Aorta (tissue), 5 donors: ENCODE measurements at regions not wholly inside any gene's neighbourhood (a gene's known extent, or its start where the extent isn't known, plus 50 kb on each side); places are given as distances from the start of the nearest gene placed in this dataset.
A peak's percentile ranks its signal among the peaks of the same experiment; 100 is the strongest.

Source experiments
- ATAC-seq: fragments of 200-7000 bp; cut with Tn5 transposase; one replicate; pipeline ENCODE4 v1.9.1; 2022; ENCODE audit warnings: moderate library complexity; ENCODE audit not compliant: low FRiP score
- DNase-seq, 2 donors: peaks; one replicate each; pipeline ENCODE4 v3.0.0-alpha.2; 2020
- H3K27ac ChIP-seq, 2 donors: one replicate each; pipeline ENCODE4 v1.5.1; 2013; ENCODE audit warnings: low read length in 2 of 2, mild to moderate bottlenecking in 2 of 2, moderate library complexity in 2 of 2, control low read depth in 1 of 2, inconsistent platforms in 1 of 2, low read depth in 1 of 2
- H3K27me3 ChIP-seq, 2 donors: one replicate each; pipeline ENCODE4 v1.6.1; 2013; ENCODE audit warnings: control low read depth in 1 of 2, low read length in 1 of 2, mild to moderate bottlenecking in 1 of 2, moderate library complexity in 1 of 2; ENCODE audit not compliant: insufficient read depth in 2 of 2, control insufficient read depth in 1 of 2
- H3K36me3 ChIP-seq, 2 donors: one replicate each; pipeline ENCODE4 v1.6.1; 2013; ENCODE audit warnings: control low read depth in 1 of 2, low read length in 1 of 2, mild to moderate bottlenecking in 1 of 2; ENCODE audit not compliant: insufficient read depth in 2 of 2, control insufficient read depth in 1 of 2
- H3K4me1 ChIP-seq, 2 donors: one replicate each; pipeline ENCODE4 v1.6.1; 2013; ENCODE audit warnings: low read length in 2 of 2, control low read depth in 1 of 2, mild to moderate bottlenecking in 1 of 2, moderate library complexity in 1 of 2; ENCODE audit not compliant: insufficient read depth in 2 of 2, control insufficient read depth in 1 of 2
- H3K4me3 ChIP-seq, 2 donors: one replicate each; pipeline ENCODE4 v1.5.1; 2013; ENCODE audit warnings: low read length in 2 of 2, control low read depth in 1 of 2, mild to moderate bottlenecking in 1 of 2
- H3K9me3 ChIP-seq: one replicate; pipeline ENCODE4 v1.6.1; 2013; ENCODE audit warnings: mild to moderate bottlenecking, low read length; ENCODE audit not compliant: control insufficient read depth
- WGBS, 2 donors: extraction: QIAGEN DNeasy Blood & Tissue Kit; methylation state at CpG; one replicate each; pipeline ENCODE4 v1.1.7; 2013; 5-methylcytosine and 5-hydroxymethylcytosine counted together
- intact Hi-C, 2 donors: fragments of 100-400 bp; cut with DNase I; formaldehyde crosslinking; loops; one replicate each; pipeline versions ENCODE4 v1.14.2 to v1.15.0; 2022
- donor health status: healthy with polysubstance abuse.
- donor health status: Bipolar disorder and iron deficiency.
- donor health status: DM: no; HTN: no; CAD: no.
- donor health status: DM: no; HTN: no; CAD: no.
- donor health status: DM: yes; HTN: yes; CAD: no.

DNA sequence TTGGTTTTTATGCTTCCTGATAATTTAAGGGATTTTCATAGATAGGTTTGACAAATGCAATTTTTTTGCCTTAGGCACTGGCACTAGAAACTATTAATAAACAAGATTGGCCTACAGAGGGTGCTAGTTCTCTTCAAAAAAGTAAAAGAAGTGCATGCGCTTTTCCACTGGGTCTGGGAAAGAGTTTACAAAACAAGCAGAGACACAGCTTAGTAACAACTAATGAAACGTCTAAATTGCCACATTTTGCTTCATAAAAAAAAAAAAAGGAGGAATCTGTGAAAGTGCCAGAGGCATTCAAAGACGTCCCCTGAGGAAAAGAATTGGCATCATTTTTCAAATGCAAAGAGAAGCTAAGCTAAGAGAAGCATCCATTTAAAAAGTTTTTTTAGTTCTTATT lies 58.3 kb upstream of the EEA1 start:
- DNase-seq (no peak), ATAC-seq (peak; percentile 89)
- no peak overlapping the region for H3K4me3 ChIP-seq
- no peaks in the 10 kb centered on the region for H3K27me3 ChIP-seq
- intact Hi-C loops: loop anchor here (2.0 to 5.0 kb wide), 3 partner anchors 409 to 430 kb away; no protein-coding TSS in a partner anchor
- H3K36me3 ChIP-seq: no peaks in the 10 kb centered on the region
- peaks cover under 1% of the 10 kb centered on the region for H3K9me3 ChIP-seq
- 0 to 1% methylated on average over 3 of the region's 3 CpGs for WGBS, 2 donors
- H3K4me1 ChIP-seq: no peaks in the 10 kb centered on the region
- peak overlapping the region in 1 of 2 donors; percentile 7 for H3K27ac ChIP-seq

DNA sequence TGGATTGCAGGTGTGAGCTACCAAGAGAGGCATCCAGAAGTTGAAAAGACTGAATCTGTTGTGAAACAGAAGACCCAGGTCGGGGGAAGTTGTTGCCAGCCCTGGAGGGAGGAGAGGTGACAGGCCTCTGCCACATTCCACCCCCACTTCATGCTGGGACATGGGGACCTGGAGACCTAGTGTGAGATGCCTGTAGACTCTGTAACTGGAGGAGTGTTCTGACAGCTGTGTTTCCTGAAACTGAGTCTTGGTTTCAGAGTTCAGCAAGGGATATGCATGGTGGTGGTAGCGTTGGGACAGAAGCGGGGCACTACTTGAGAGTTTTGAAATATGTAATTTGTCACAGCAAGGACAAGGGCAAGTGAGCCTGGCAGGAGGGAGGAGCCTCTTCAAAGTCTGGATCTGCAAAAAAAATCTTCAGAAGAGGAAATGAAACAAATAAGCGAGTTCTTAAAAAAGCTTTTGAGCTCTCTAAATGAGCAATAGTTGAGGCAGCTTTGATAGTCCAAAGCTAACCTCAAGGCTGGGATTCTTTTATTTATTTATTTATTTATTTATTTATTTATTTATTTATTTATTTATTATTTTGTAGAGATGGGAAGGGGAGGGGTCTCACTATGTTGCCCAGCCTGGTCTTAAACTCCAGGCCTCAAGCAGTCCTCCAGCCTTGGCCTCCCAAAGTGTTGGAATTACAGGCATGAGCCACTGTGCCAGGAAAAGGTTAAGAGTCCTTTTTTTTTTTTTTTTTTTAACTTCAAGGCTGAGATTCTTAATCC lies 58.9 kb upstream of the EEA1 start:
- DNase-seq: peak in 1 of 2 donors; percentile 64
- intact Hi-C loops: loop anchor here (2.0 to 5.0 kb wide), 3 partner anchors 409 to 429 kb away; no protein-coding TSS in a partner anchor
- Histone ChIP-seq H3K36me3 (no peaks in the 10 kb centered on the region), H3K27me3 (no peaks in the 10 kb centered on the region), H3K27ac (peak overlapping the region in 1 of 2 donors; percentile 7), H3K4me3 (no peak overlapping the region), H3K4me1 (no peaks in the 10 kb centered on the region), H3K9me3 (no peaks in the 10 kb centered on the region)
- WGBS, 2 donors: 67 to 80% methylated on average over 4 of the region's 4 CpGs
- peak; percentile 24 for ATAC-seq

DNA sequence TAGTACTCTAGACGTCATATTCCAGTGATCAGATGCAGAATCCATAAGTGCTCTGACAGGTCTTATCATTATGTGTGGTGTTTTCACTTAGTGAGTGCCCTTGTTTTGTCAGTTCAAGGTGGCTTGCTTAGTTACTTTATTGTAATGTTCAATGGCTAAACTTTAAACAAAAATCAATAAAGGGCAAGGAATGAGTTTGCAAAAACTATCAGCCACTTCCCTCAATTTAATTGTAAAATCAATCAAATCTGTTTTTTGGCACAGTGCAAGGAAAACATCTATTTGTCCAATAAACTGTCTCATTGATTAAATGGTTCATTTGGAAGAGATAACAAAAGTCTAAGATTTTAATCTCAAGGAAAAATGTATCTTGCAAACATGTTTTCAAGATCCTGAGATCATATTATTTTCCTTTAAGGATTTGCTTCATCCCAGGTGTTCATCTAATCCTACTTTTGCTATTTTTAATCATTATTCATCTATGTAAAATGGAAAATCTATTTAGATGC lies 59.6 kb upstream of the EEA1 start:
- Histone ChIP-seq H3K36me3 (no peaks in the 10 kb centered on the region), H3K27me3 (no peaks in the 10 kb centered on the region), H3K4me1 (no peaks in the 10 kb centered on the region), H3K27ac (no peak overlapping the region), H3K4me3 (no peak overlapping the region), H3K9me3 (no peaks in the 10 kb centered on the region)
- 16 to 30% methylated on average over 1 of the region's 1 CpG for WGBS, 2 donors
- DNase-seq (no peak), ATAC-seq (no peak)
- intact Hi-C loops: loop anchor here (5.0 kb wide), 2 partner anchors 409 to 429 kb away; no protein-coding TSS in a partner anchor

DNA sequence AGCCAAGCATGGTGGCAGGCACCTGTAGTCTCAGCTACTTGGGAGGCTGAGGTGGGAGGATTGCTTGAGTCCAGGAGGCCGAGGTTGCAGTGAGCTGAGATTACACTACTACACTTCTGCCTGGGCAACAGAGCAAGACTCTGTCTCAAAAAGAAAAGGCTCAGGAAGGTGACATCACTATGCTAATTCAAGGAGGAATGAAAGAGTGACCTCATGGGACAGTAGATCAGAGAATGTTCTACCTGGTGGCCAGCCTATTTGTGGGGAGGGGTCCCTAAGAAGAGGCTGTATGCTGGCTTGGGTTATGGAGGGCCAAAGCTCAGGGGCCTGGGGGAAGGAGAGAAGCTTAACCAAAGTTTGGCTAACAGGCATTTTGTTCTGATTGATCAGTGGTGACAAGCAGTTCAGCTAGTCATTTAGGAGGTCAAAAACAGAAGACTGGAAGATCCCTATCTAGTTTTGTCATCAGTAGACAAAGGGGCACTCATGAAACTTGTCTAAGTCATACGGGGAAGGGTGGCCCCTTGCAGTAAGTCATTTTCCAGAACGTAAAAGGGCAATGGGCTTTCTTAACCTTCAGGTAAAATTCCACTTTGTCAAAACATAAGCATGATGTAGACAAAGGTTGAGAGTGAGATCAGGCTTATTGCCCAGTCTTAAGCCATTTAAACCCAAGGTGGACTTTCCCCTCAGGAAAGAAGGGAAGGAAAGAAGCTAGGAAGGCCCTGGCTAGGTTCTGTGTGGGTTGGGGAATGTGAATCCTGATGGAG lies 60.8 kb upstream of the EEA1 start:
- Histone ChIP-seq H3K27me3 (no peaks in the 10 kb centered on the region), H3K4me3 (no peak overlapping the region), H3K36me3 (no peaks in the 10 kb centered on the region), H3K4me1 (no peaks in the 10 kb centered on the region), H3K27ac (no peak overlapping the region), H3K9me3 (no peaks in the 10 kb centered on the region)
- ATAC-seq (no peak), DNase-seq (no peak)
- intact Hi-C loops: loop anchor here (5.0 kb wide), 2 partner anchors 407 to 427 kb away; no protein-coding TSS in a partner anchor
- 88 to 92% methylated on average over 3 of the region's 3 CpGs for WGBS, 2 donors

- DNase-seq: no peak
- Histone ChIP-seq H3K4me1 (no peaks in the 10 kb centered on the region), H3K9me3 (no peaks in the 10 kb centered on the region), H3K27me3 (no peaks in the 10 kb centered on the region), H3K4me3 (no peak overlapping the region), H3K36me3 (no peaks in the 10 kb centered on the region), H3K27ac (no peak overlapping the region)
- ATAC-seq: no peak
- WGBS, 2 donors: 94% methylated on average over 3 of the region's 3 CpGs
- intact Hi-C loops: no loop called here
These were observed 62.0 kb upstream of the EEA1 start for GRCh38 chr12:92991134-92991533.

DNA sequence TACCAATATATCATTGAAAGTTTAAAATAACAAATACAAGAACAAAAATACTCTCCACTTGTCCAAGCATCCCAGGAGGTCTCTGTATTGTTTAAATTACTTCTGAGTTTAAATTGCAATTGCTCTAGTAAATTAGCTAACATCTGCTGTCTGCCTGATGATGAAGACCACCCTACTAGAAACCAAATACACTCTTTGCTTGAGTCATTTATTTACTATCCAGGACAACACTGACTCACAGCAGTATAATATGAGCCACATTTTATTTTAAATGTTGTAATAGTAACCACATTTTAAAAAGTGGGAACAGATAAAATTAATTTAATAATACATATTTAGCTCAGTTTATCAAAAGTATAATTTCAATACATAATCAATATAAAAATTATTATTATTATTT lies 62.9 kb upstream of the EEA1 start:
- no peak for DNase-seq
- Histone ChIP-seq H3K36me3 (no peaks in the 10 kb centered on the region), H3K9me3 (no peaks in the 10 kb centered on the region), H3K27ac (no peak overlapping the region), H3K4me3 (no peak overlapping the region), H3K4me1 (no peaks in the 10 kb centered on the region), H3K27me3 (no peaks in the 10 kb centered on the region)
- intact Hi-C loops: no loop called here
- no peak for ATAC-seq

GRCh38 chr12:92993259-92993658 lies 64.2 kb upstream of the EEA1 start:
- no peaks in the 10 kb centered on the region for H3K9me3 ChIP-seq
- H3K4me1 ChIP-seq: no peaks in the 10 kb centered on the region
- intact Hi-C loops: no loop called here
- no peak for DNase-seq
- H3K4me3 ChIP-seq: no peak overlapping the region
- no peak for ATAC-seq
- H3K27me3 ChIP-seq: no peaks in the 10 kb centered on the region
- H3K27ac ChIP-seq: no peak overlapping the region
- H3K36me3 ChIP-seq: no peaks in the 10 kb centered on the region
- WGBS, 2 donors: 90 to 100% methylated on average over 1 of the region's 1 CpG

DNA sequence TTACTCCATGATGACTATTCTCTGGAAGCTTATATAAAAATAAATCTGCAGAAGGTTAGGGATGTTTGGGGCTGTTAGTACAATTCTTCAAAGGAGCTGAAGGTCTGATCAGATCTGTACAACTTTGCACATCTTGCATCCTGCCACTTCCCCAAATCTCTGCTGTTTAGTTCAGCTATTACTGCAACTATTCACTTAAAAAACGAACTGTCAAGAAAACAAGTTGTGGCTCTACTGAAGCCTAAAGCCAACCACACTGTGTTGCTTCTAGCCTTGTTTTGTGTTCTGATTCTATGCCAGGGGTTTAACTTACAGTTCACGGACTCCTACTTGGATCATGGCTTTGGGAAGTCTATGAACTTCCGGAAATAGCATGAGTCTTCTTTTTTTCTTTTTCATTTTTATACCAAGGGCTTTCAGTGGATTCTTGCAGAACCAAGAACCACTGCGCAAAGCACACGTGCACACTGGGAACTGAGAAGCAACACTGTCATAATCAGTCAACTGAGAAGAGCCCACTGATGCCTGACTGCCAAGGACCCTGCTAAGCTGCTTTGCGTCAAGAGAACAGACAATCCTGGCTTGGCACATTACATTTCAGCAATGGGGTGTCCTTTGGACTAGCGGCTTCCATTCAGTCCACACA lies 66.3 kb upstream of the EEA1 start:
- no peaks in the 10 kb centered on the region for H3K27me3 ChIP-seq
- H3K36me3 ChIP-seq: no peaks in the 10 kb centered on the region
- ATAC-seq: no peak
- intact Hi-C loops: no loop called here
- no peaks in the 10 kb centered on the region for H3K9me3 ChIP-seq
- DNase-seq: no peak
- H3K4me1 ChIP-seq: no peaks in the 10 kb centered on the region
- no peak overlapping the region for H3K27ac ChIP-seq
- WGBS, 2 donors: 61 to 65% methylated on average over 7 of the region's 7 CpGs
- no peak overlapping the region for H3K4me3 ChIP-seq
